GM12891 (cell line): ENCODE measurements at regions not wholly inside any gene's neighbourhood (a gene's known extent, or its start where the extent isn't known, plus 50 kb on each side); places are given as distances from the start of the nearest gene placed in this dataset.

Source experiments
- PAX5 ChIP-seq: IDR thresholded peaks from 2 replicates; pipeline ENCODE4 v1.6.1; 2011; ENCODE audit warnings: low read length, moderate library complexity, mild to moderate bottlenecking; ENCODE audit not compliant: insufficient read depth, severe bottlenecking
- POLR2A ChIP-seq: IDR thresholded peaks from 2 replicates; pipeline ENCODE4 v1.6.1; 2011; ENCODE audit warnings: low read depth, low read length, control low read depth
- POLR2AphosphoS5 ChIP-seq: IDR thresholded peaks from 2 replicates; pipeline ENCODE4 v1.6.1; 2011; ENCODE audit warnings: low read depth, low read length, control low read depth
- POU2F2 ChIP-seq: IDR thresholded peaks from 2 replicates; pipeline ENCODE4 v1.6.1; 2011; ENCODE audit warnings: low read depth, mild to moderate bottlenecking, control low read depth, low read length, moderate library complexity
- SPI1 ChIP-seq: IDR thresholded peaks from 2 replicates; pipeline ENCODE4 v1.6.1; 2011; ENCODE audit warnings: low read depth, low read length, control low read depth
- TAF1 ChIP-seq: IDR thresholded peaks from 2 replicates; pipeline ENCODE4 v1.6.1; 2011; ENCODE audit warnings: low read depth, low read length, control low read depth

GRCh38 chr2:138381373-138381772 is 120.2 kb upstream of the SPOPL start:
- TF ChIP-seq POLR2AphosphoS5, result no peak
- TF ChIP-seq POLR2A, result no peak
- no peak for TF ChIP-seq SPI1
- no peak for TF ChIP-seq TAF1
- TF ChIP-seq PAX5, result no peak
- no peak for TF ChIP-seq POU2F2
